Adrenal gland (tissue), 9 donors: ENCODE measurements at regions not wholly inside any gene's neighbourhood (a gene's known extent, or its start where the extent isn't known, plus 50 kb on each side); places are given as distances from the start of the nearest gene placed in this dataset.

ENCODE experiments used
- DNase-seq, 7 donors: peaks; one replicate each; pipeline ENCODE4 v3.0.0-alpha.2; 2019 to 2020
- H3K27ac ChIP-seq, 5 donors: fragments of 200-600 bp; sonication (generic) in 4 of 5; 1 replicate in 3 of 5; 2 replicates in 2 of 5; pipeline versions ENCODE4 v1.5.1 to v1.8.0; 2016 to 2020; ENCODE audit warnings: mild to moderate bottlenecking in 1 of 5
- H3K27me3 ChIP-seq: fragments of 200-600 bp; 2 replicates; pipeline ENCODE4 v1.8.0; 2021
- H3K36me3 ChIP-seq, 2 donors: fragments of 200-600 bp; replicated peaks in 1 of 2; 1 replicate in 1 of 2; 2 replicates in 1 of 2; pipeline versions ENCODE4 v1.5.1 to v1.8.0; 2018 to 2022
- H3K4me1 ChIP-seq, 2 donors: fragments of 200-600 bp; replicated peaks in 1 of 2; 1 replicate in 1 of 2; 2 replicates in 1 of 2; pipeline versions ENCODE4 v1.5.1 to v1.8.0; 2018 to 2021
- H3K4me3 ChIP-seq, 4 donors: fragments of 200-600 bp; sonication (generic) in 3 of 4; one replicate each; pipeline ENCODE4 v1.5.1; 2016 to 2018
- H3K9me3 ChIP-seq, 3 donors: fragments of 200-600 bp; sonication (generic) in 1 of 3; replicated peaks in 1 of 3; 1 replicate in 2 of 3; 2 replicates in 1 of 3; pipeline versions ENCODE4 v1.5.1 to v1.8.0; 2016 to 2021
- CTCF ChIP-seq, 6 experiments: fragments of 450-650 bp in 4 of 6; fragments of 200-600 bp in 2 of 6; sonication (generic) in 1 of 6; IDR thresholded peaks; 1 replicate in 5 of 6; 2 replicates in 1 of 6; pipeline versions ENCODE4 v1.5.1 to v1.8.0; 2016 to 2021; ENCODE audit warnings: antibody characterized with exemption in 6 of 6, mild to moderate bottlenecking in 2 of 6, moderate library complexity in 1 of 6
- POLR2A ChIP-seq, 2 donors: fragments of 450-650 bp; IDR thresholded peaks; one replicate each; pipeline ENCODE4 v1.6.1; 2017; ENCODE audit warnings: antibody characterized with exemption in 2 of 2, mild to moderate bottlenecking in 2 of 2, moderate library complexity in 1 of 2
- WGBS, 4 donors: extraction: QIAGEN DNeasy Blood & Tissue Kit in 2 of 4; methylation state at CpG; one replicate each; pipeline versions ENCODE4 v1.1.5 to v1.1.7; 2013 to 2017; 5-methylcytosine and 5-hydroxymethylcytosine counted together
- intact Hi-C, 2 donors: fragments of 100-400 bp; cut with DNase I; formaldehyde crosslinking; loops; one replicate each; pipeline versions ENCODE4 v1.14.1 to v1.15.0; 2022 to 2023
- donor health status: healthy with polysubstance abuse.
- donor health status: Bipolar disorder and iron deficiency.
- donor health status: DM: yes; HTN: yes; CAD: no.
- donor health status: DM: no; HTN: no; CAD: no.
- donor health status: DM: no; HTN: no; CAD: no.

- DNase-seq, result no peak
- Histone ChIP-seq H3K27ac (no peak overlapping the region), H3K4me3 (no peak overlapping the region), H3K36me3 (no peaks in the 10 kb centered on the region), H3K9me3 (no peaks in the 10 kb centered on the region), H3K27me3 (no peaks in the 10 kb centered on the region), H3K4me1 (no peaks in the 10 kb centered on the region)
- intact Hi-C loops, result no loop called here
- no peak for TF ChIP-seq CTCF (IDR thresholded peaks at IDR 0.05)
- no peak for TF ChIP-seq POLR2A (IDR thresholded peaks at IDR 0.05)
- 85 to 96% (median 93%) methylated on average over 5 of the region's 5 CpGs for WGBS, 4 donors
Measured at GRCh38 chr15:69859866-69860265, 237.9 kb downstream of the TLE3 start.

- Histone ChIP-seq H3K36me3 (no peaks in the 10 kb centered on the region), H3K27ac (no peak overlapping the region), H3K27me3 (no peaks in the 10 kb centered on the region), H3K4me3 (no peak overlapping the region), H3K9me3 (no peaks in the 10 kb centered on the region), H3K4me1 (no peaks in the 10 kb centered on the region)
- no peak for TF ChIP-seq CTCF (IDR thresholded peaks at IDR 0.05)
- no peak for TF ChIP-seq POLR2A (IDR thresholded peaks at IDR 0.05)
- WGBS, 4 donors, result 82 to 91% (median 84%) methylated on average over 7 of the region's 7 CpGs
- DNase-seq, result no peak
- intact Hi-C loops, result no loop called here
Measured at GRCh38 chr15:69860321-69860720, 237.4 kb downstream of the TLE3 start.

GRCh38 chr15:69860921-69861320 lies 236.8 kb downstream of the TLE3 start:
- DNase-seq, result no peak
- no peak overlapping the region for H3K4me3 ChIP-seq
- TF ChIP-seq POLR2A (IDR thresholded peaks at IDR 0.05), result no peak
- no peak for TF ChIP-seq CTCF (IDR thresholded peaks at IDR 0.05)
- WGBS, 4 donors, result 66 to 77% (median 73%) methylated on average over 9 of the region's 9 CpGs
- intact Hi-C loops, result no loop called here
- H3K9me3 ChIP-seq, result no peaks in the 10 kb centered on the region
- H3K27me3 ChIP-seq, result no peaks in the 10 kb centered on the region
- H3K36me3 ChIP-seq, result no peaks in the 10 kb centered on the region
- no peak overlapping the region for H3K27ac ChIP-seq
- H3K4me1 ChIP-seq, result no peaks in the 10 kb centered on the region

- Histone ChIP-seq H3K4me1 (no peaks in the 10 kb centered on the region), H3K27me3 (no peaks in the 10 kb centered on the region), H3K27ac (no peak overlapping the region), H3K4me3 (no peak overlapping the region), H3K9me3 (no peaks in the 10 kb centered on the region), H3K36me3 (no peaks in the 10 kb centered on the region)
- no peak for TF ChIP-seq POLR2A (IDR thresholded peaks at IDR 0.05)
- WGBS, 4 donors, result 40 to 58% (median 50%) methylated on average over 7 to 8 of the region's 8 CpGs
- no peak for DNase-seq
- intact Hi-C loops, result no loop called here
Measured at GRCh38 chr15:69861331-69862171, 236.2 kb downstream of the TLE3 start.

GRCh38 chr15:69862540-69862939 lies 235.2 kb downstream of the TLE3 start:
- no peak overlapping the region for H3K4me3 ChIP-seq
- no peaks in the 10 kb centered on the region for H3K27me3 ChIP-seq
- 68 to 74% (median 70%) methylated on average over 4 of the region's 4 CpGs for whole genome bisulfite sequencing, 4 donors
- H3K4me1 ChIP-seq, result no peaks in the 10 kb centered on the region
- no peak overlapping the region for H3K27ac ChIP-seq
- no peaks in the 10 kb centered on the region for H3K9me3 ChIP-seq
- no peaks in the 10 kb centered on the region for H3K36me3 ChIP-seq
- TF ChIP-seq CTCF (IDR thresholded peaks at IDR 0.05) (no peak), POLR2A (IDR thresholded peaks at IDR 0.05) (no peak)
- DNase-seq, result no peak
- intact Hi-C loops, result no loop called here
